ENCODE measurements at regions not wholly inside any gene's neighbourhood (a gene's known extent, or its start where the extent isn't known, plus 50 kb on each side); places are given as distances from the start of the nearest gene placed in this dataset.

DNA sequence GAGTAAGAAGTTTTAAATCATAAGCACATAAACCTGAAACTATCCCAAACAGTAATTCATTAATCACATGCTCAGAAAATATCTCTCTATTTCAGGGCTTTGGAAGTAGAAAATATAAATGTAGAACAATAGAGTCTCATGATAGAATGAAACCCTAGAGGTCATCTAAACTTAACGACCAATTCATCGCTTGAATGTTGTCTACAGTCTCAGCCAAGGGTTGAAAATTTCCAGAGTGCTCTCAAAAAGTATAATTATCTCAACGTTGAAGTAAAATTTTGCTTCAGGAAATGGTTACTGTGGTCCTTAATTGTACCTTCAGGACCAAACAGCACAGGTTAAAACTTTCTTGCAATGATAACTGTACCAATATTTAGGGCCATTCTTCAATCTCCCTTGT, 1053.6 kb upstream of the SEL1L start:
- no peak for TF ChIP-seq CREB1 (CRISPR knock-in tag; IDR thresholded peaks at IDR 0.05)
- TF ChIP-seq, protein P1, sequence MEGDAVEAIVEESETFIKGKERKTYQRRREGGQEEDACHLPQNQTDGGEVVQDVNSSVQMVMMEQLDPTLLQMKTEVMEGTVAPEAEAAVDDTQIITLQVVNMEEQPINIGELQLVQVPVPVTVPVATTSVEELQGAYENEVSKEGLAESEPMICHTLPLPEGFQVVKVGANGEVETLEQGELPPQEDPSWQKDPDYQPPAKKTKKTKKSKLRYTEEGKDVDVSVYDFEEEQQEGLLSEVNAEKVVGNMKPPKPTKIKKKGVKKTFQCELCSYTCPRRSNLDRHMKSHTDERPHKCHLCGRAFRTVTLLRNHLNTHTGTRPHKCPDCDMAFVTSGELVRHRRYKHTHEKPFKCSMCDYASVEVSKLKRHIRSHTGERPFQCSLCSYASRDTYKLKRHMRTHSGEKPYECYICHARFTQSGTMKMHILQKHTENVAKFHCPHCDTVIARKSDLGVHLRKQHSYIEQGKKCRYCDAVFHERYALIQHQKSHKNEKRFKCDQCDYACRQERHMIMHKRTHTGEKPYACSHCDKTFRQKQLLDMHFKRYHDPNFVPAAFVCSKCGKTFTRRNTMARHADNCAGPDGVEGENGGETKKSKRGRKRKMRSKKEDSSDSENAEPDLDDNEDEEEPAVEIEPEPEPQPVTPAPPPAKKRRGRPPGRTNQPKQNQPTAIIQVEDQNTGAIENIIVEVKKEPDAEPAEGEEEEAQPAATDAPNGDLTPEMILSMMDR (IDR thresholded peaks at IDR 0.05), result no peak
- no peak for TF ChIP-seq NR3C1 (CRISPR knock-in tag; conservative IDR thresholded peaks at IDR 0.05; ENCODE audit: low read depth)
- TF ChIP-seq, protein P2, sequence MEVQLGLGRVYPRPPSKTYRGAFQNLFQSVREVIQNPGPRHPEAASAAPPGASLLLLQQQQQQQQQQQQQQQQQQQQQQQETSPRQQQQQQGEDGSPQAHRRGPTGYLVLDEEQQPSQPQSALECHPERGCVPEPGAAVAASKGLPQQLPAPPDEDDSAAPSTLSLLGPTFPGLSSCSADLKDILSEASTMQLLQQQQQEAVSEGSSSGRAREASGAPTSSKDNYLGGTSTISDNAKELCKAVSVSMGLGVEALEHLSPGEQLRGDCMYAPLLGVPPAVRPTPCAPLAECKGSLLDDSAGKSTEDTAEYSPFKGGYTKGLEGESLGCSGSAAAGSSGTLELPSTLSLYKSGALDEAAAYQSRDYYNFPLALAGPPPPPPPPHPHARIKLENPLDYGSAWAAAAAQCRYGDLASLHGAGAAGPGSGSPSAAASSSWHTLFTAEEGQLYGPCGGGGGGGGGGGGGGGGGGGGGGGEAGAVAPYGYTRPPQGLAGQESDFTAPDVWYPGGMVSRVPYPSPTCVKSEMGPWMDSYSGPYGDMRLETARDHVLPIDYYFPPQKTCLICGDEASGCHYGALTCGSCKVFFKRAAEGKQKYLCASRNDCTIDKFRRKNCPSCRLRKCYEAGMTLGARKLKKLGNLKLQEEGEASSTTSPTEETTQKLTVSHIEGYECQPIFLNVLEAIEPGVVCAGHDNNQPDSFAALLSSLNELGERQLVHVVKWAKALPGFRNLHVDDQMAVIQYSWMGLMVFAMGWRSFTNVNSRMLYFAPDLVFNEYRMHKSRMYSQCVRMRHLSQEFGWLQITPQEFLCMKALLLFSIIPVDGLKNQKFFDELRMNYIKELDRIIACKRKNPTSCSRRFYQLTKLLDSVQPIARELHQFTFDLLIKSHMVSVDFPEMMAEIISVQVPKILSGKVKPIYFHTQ (CRISPR knock-in tag; IDR thresholded peaks at IDR 0.05), result no peak
- TF ChIP-seq CREM (CRISPR knock-in tag; IDR thresholded peaks at IDR 0.05), result no peak
- no peak for TF ChIP-seq ZNF317 (CRISPR knock-in tag; IDR thresholded peaks at IDR 0.05; ENCODE audit: borderline replicate concordance, low read depth)
- TF ChIP-seq ELF4 (CRISPR knock-in tag; IDR thresholded peaks at IDR 0.05; ENCODE audit: low read depth), result no peak
- TF ChIP-seq, protein P3, sequence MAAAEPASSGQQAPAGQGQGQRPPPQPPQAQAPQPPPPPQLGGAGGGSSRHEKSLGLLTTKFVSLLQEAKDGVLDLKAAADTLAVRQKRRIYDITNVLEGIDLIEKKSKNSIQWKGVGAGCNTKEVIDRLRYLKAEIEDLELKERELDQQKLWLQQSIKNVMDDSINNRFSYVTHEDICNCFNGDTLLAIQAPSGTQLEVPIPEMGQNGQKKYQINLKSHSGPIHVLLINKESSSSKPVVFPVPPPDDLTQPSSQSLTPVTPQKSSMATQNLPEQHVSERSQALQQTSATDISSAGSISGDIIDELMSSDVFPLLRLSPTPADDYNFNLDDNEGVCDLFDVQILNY (CRISPR knock-in tag; IDR thresholded peaks at IDR 0.05), result no peak
- TF ChIP-seq EMX1 (CRISPR knock-in tag; IDR thresholded peaks at IDR 0.05), result no peak
- TF ChIP-seq, protein P4, sequence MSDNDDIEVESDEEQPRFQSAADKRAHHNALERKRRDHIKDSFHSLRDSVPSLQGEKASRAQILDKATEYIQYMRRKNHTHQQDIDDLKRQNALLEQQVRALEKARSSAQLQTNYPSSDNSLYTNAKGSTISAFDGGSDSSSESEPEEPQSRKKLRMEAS (CRISPR knock-in tag; IDR thresholded peaks at IDR 0.05), result no peak
- no peak for TF ChIP-seq RELA (CRISPR knock-in tag; IDR thresholded peaks at IDR 0.05; ENCODE audit: borderline replicate concordance)
- TF ChIP-seq, protein P5, sequence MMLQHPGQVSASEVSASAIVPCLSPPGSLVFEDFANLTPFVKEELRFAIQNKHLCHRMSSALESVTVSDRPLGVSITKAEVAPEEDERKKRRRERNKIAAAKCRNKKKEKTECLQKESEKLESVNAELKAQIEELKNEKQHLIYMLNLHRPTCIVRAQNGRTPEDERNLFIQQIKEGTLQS (CRISPR knock-in tag; conservative IDR thresholded peaks at IDR 0.05), result no peak
- TF ChIP-seq, protein P6, sequence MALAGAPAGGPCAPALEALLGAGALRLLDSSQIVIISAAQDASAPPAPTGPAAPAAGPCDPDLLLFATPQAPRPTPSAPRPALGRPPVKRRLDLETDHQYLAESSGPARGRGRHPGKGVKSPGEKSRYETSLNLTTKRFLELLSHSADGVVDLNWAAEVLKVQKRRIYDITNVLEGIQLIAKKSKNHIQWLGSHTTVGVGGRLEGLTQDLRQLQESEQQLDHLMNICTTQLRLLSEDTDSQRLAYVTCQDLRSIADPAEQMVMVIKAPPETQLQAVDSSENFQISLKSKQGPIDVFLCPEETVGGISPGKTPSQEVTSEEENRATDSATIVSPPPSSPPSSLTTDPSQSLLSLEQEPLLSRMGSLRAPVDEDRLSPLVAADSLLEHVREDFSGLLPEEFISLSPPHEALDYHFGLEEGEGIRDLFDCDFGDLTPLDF (CRISPR knock-in tag; IDR thresholded peaks at IDR 0.05), result no peak
- TF ChIP-seq IRF2 (CRISPR knock-in tag; IDR thresholded peaks at IDR 0.05; ENCODE audit: borderline replicate concordance, low read depth), result no peak

All from WTC11 (cell line).